Dedifferentiated amniotic fluid mesenchymal stem cell (primary cell): ENCODE measurements at regions not wholly inside any gene's neighbourhood (a gene's known extent, or its start where the extent isn't known, plus 50 kb on each side); places are given as distances from the start of the nearest gene placed in this dataset.
"Not testable (repeated sequence)": the region's sequence is repeated elsewhere in the genome, so short reads cannot be mapped to it uniquely, and the experiment has no call there.

ENCODE experiments used
- DNase-seq: peaks from one replicate; pipeline ENCODE4 v3.0.0-alpha.2; 2016; ENCODE audit errors: extremely low spot score

DNA sequence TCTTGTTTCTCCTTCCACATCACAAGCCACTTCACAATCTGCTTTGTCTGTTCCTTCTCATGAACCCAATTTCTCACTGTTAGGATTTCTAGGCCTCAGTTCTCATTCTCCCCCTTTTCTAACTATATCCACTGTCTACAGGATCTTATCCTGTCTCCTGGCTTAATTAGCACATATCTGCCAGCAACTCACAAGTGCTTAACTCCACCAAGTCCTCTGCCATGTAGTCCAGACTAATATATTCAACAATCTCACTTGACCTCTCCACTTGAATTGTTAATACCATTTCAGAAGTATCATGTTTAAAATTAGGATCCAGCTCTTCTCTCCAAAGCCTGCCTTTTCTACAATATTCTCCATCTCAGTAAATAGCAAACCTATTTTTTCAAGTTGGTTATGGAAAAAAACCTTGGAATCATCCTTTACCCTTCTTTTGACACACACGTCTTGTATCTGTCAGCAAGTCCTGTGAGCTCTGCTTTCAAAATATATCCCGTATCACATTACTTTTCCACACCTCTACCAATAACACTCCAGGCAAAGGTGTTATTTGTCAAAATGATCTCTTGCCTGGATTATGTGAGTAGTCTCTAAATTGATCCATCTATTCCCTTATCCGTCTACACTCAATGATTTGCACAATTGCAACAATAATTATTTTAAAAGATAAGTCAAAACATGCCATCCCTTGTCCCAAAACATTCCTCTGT, 127.2 kb upstream of the SLIT2 start:
- DNase-seq: no peak

GRCh38 chr4:20122198-20122988, 129.3 kb upstream of the SLIT2 start:
- no peak for DNase-seq

- DNase-seq: no peak
These were observed 132.6 kb upstream of the SLIT2 start for GRCh38 chr4:20119141-20119540.

DNA sequence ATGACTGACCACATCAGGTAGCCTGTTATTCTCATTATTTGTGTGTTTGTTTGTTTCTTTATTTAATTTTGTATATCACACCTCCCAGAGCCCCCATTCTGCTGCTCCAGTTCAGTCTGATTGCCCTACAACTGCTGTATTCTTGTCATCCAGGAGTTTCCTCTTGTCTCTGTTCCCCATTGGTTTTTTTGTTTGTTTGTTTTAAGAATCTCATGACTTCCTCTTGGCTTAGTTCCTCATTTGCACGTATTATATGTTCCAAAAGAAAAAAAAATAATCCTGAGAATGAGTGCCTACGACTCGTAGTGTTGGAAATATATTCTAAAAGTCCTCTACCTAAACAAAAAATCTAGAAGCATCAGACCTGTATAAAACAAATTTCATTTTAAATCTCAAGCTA, 142.3 kb upstream of the SLIT2 start:
- no peak for DNase-seq

DNA sequence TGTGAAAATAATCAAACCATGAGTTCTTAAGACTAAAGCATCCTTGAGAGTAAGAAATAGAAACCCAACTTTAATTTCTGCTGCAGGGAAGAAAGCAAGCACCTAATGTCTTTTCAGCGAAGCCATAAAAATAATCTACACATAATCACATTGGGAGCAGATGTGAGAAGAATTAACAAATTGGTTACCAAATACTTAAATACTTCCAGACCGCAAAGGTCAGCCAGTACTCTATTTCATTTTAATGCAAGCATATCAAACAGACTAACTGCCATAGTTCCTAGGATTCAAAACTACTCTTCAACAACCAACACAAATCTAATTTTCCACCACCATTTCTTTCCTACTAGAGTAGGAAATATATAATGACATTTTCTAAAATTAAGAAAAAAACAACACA, 144.8 kb upstream of the SLIT2 start:
- no peak for DNase-seq

- no peak for DNase-seq
These were observed 149.9 kb upstream of the SLIT2 start for GRCh38 chr4:20101831-20102230.

DNA sequence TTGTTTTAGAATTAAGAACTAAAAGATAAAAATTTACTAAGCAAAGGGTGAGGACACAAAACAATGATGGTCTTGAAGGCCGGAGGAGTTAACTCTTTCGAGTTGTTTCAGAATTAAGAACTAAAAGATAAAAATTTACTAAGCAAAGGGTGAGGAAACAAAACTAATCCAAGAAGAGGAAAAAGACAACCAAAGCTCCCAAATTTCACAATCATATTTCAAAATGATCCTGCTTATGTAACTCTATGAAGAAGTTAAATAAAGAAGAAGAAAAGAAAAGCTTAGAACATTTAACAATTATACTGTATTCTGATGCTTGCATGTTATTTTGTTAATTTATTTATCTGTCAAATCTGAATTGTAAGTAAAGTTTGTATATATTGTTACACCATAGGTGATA, 154.8 kb upstream of the SLIT2 start:
- DNase-seq: no peak

DNA sequence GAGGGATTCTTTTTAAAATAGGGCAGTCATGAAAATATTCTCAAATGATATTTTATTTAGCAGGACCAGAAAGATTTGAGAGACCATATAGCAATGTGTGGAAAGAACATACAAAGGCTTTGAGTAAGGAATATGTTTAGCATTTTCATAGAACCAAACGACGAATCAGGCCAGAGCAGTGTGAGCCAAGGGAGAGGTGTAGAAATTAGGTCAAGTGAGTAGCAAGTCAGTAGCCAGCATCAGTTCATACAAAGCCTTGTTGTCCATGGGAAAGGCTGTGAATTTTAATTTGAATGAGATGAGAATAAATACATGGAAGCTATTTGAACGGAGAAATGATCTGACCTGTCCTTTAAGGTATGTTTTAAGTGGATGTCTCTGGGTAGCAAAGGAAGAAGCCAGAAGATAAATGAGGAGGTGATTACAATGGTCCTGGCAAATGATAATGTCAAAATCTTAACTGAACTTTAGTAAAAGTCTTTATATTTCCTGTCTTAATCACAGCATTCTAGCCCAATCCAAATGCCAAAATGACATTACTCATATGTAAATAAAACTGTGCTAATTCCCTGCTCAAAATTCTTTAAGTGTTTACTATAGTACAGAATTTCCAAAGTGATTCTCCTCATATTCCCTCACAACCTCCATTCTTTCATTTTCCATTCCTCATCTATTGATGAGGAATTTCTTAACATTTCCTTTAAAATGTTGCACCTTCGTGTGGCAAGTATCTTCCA, 155.7 kb upstream of the SLIT2 start:
- no peak for DNase-seq

DNA sequence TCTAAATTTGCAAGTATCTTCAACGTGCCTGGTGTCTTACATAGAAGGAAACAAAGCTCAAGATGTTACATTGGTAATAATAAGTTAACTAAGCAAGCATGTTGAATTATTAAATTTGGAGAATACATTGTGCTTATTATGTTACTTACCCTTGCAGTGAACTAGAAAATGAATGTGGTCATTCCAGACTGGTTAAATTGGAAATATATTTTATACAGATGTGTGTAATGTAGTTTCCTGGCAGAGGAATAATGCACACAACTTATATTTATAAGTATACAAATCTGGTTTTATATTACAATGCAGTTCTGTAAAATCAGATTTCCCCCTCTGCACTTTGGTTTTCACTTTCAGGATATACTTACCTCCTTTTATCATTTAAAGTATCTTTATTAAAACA, 159.9 kb upstream of the SLIT2 start:
- no peak for DNase-seq

- no peak for DNase-seq
These were observed 164.2 kb upstream of the SLIT2 start for GRCh38 chr4:20087522-20087911.

- no peak for DNase-seq
These were observed 164.7 kb upstream of the SLIT2 start for GRCh38 chr4:20086799-20087521.

DNA sequence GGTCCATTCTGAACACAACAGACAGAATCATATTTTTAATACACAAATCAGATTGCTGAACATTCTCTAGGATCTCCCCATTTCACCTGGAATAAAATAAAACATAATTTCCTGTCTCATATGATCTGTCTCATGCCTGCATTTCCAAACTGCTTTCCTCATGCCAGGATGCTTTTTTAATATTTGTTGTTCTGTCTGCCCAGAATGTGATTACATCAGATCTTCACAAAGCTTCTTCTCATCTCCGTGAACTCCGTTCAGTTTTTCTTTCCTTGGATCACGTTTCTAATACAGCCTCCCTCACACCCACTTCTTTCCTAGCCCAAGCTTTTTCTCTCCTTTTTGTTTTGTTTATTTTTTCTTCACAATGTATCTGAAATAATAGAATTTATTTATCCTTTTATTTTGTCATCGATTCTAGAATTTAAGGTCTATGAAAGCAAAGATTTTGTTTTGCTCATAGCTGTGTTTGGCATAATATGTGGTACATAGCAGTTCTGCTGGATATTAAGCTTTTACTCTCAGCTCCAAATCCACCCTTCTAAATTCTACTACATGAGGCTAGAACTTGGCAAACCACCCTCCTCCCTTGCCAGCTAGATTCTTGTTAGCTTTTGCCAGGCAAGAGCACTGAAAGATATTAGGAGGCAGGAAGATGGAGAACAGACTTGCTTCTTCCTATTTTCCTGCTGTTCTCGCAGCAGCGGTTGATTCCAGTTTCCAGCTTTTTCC, 165.5 kb upstream of the SLIT2 start:
- DNase-seq: no peak

GRCh38 chr4:20085653-20086052, 166.1 kb upstream of the SLIT2 start:
- no peak for DNase-seq

GRCh38 chr4:20085156-20085555, 166.5 kb upstream of the SLIT2 start:
- no peak for DNase-seq

DNA sequence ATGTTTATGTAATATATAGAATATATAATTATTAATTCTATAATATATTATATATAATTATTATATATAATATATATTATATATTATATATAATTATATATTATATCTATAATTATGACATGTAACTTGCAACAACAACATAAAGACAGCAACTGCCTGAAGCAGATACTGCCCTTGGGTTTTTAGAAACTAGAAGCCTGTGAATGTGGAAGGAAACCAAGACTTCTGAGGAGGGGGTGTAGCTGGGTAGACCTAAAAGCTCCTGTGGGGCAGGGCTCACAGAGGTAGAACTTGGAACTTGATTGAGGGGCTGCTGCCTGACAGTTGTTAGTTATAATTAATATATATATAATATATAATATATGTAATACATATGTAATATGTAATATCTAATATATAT, 167.2 kb upstream of the SLIT2 start:
- no peak for DNase-seq

GRCh38 chr4:20078644-20079043, 173.1 kb upstream of the SLIT2 start:
- no peak for DNase-seq

GRCh38 chr4:20075248-20075871, 176.3 kb upstream of the SLIT2 start:
- no peak for DNase-seq

GRCh38 chr4:20074450-20074849, 177.3 kb upstream of the SLIT2 start:
- DNase-seq: peak; percentile 32

DNA sequence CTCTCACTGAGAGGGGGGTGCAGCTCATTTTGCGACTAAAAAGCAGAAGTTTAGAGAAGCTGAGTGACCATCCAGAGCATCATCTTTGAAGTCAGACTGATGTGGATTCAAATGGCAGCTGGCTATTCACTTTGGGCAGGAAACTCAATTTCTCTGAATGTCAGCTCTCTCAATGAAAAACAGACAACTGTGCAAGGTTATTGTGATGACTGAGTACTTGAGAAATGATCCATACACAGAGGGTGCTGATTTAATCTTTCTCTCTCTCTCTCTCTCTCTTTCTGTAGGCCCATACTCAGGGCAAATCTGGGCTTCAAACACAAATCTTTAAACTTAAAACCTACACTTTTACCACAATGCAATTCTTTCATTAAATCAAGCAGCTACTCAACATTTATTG, 185.8 kb upstream of the SLIT2 start:
- no peak for DNase-seq

DNA sequence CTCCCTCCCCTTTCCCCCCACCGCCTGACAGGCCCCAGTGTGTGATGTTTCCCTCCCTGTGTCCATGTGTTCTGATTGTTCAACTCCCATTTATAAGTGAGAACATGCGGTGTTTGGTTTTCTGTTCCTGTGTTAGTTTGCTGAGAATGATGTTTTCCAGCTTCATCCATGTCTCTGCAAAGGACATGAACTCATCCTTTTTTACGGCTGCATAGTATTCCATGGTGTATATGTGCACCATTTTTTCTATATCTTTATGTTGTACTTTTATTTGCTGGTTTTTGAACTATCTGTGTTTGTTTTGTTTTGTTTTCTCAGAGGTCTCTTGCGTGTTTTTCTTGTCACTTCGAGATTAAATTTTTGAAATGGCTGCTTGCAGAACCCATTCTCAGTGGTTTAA, 188.8 kb upstream of the SLIT2 start:
- not testable (repeated sequence) for DNase-seq

DNA sequence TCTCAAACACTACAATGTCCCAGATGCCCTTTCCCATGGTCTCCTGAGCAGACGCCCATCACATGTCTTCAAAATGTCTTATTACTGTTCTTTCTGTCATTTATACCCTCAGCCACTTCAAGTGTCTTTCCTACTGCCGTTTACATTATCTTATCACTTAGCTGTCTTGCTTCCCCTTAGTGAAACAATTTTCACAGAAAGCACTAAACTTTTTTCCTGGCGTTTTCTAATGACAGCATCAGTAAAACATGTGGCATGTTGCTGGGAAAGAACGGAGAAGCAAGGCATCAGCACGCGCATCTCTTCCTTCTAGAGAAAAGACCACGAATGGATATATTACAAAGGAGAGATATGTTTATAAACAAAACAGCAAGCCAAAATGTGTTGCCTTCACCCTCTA, 189.7 kb upstream of the SLIT2 start:
- no peak for DNase-seq
